Right renal cortex interstitium (tissue), 3 donors: ENCODE measurements at regions not wholly inside any gene's neighbourhood (a gene's known extent, or its start where the extent isn't known, plus 50 kb on each side); places are given as distances from the start of the nearest gene placed in this dataset.

ENCODE experiments used
- DNase-seq, 3 donors: peaks; one replicate each; pipeline ENCODE4 v3.0.0-alpha.2; 2013; ENCODE audit warnings: low read depth in 3 of 3, low spot score in 2 of 3

GRCh38 chr6:120671519-120671918 lies 662.8 kb downstream of the TBC1D32 start:
- no peak for DNase-seq

- DNase-seq: no peak
Measured at GRCh38 chr6:120652506-120652905, 681.8 kb downstream of the TBC1D32 start.

- DNase-seq: no peak
Measured at GRCh38 chr6:120648713-120649112, 685.6 kb downstream of the TBC1D32 start.

DNA sequence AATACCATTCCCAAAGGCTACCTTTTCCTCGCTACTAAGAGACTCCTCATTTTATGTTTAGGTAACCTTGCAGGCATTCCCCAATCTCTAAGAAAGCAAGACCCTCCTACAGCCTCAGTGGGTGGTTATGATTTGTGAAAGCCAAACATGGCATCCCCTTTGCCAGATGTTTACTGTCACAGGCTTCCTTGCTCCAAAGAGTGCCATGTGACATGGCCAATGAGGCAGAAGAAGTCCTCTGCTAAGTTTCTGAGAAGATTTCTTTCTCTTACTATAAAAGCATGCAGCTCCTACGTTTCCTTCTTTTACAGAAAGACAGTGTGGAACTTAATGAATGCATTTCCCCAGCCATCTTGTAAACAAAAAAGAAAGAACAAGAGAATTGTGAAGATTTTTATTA lies 688.2 kb downstream of the TBC1D32 start:
- DNase-seq: peak in 1 of 3 donors; percentile 25

DNA sequence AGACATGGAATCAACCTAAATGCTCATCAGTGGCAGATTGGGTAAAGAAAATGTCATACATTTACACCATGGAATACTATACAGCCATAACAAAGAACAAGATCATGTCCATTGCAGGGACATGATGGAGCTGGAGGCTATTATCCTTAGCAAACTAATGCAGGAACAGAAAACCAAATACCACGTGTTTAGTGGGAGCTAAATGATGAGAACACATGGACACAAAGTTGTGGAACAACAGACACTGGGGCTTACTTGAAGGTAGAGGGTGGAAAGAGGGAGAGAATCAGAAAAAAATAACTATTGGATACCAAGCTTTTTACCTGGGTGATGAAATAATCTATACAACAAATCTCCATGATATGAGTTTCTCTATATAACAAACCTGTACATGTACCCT lies 701.3 kb downstream of the TBC1D32 start:
- DNase-seq: no peak

- DNase-seq: no peak
Measured at GRCh38 chr6:120627612-120628011, 706.7 kb downstream of the TBC1D32 start.

- DNase-seq: no peak
Measured at GRCh38 chr6:120622127-120622631, 712.1 kb downstream of the TBC1D32 start.

DNA sequence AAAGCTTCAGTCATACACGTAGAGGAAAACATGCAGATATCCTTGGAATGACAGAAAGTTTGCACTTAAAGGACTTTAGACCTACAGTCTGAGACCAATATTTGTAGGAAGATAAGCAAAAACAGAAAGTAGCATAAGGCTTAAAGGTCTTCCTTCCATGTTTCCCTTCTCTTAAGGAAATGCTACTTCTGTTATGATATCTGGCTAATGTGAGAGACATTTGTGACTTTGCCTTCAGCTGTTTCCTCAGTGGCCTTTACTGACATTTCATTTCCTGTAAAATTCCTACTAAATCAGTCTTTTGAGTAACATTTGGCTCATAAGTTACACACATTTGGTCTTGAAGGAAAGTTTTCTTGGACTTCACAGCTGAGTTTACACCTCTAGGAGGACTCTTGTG lies 713.4 kb downstream of the TBC1D32 start:
- DNase-seq: no peak

- no peak for DNase-seq
Measured at GRCh38 chr6:120615238-120615637, 719.0 kb downstream of the TBC1D32 start.

DNA sequence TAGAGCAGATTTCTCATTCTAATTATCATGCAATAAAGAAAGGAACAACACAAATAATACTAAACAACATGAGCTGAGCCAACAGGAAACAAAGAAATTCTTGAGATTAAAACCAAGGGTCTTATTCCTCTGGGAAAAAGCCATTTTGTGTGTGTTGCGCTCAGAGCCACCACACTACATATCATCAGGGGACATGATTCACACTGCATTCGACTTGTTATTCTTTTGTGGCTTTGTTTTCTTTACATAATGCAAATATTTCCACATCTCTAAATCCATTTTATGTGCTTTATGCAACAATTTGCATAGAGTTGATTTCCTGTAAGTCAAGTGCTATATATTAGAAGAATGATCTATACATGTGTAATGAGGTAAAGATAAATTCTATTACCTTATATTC lies 719.6 kb downstream of the TBC1D32 start:
- DNase-seq: no peak

DNA sequence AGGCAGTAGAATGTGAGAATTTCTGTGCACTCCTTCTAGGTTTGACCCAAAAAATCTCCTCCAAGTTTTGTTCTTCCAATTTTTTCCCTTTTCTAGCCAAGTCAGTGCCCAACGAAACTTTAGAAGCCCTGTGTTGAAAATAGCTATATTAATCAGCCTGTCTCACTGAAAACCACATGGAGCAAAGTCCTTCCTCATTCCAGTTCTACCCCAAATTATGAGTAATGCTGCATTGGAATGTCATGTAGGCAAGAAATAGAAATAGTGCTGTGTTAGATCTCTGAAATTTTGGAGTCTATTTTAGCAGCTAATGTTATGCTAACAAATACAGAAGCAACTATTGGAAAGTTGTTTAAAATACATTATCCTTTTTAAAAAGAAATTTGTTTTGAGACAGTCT lies 725.5 kb downstream of the TBC1D32 start:
- no peak for DNase-seq

- no peak for DNase-seq
Measured at GRCh38 chr6:120606743-120607142, 727.5 kb downstream of the TBC1D32 start.

DNA sequence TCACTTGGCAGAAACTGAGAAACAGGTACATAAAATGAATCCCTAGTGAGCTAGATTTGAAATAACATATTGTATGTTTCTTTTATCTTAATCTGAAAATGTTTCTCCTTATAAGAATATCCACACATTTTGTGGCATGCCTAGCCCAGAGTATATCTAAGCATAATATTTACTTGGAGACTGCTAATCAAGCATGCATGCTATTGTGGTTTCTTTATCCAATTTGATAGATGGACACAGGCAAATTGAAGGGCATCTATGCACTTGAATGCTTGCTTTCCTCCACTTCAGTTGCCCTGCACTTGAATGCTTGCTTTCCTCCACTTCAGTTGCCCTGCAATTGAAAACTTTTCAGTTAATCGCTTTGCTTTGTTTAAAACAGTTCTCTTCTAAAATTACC lies 729.8 kb downstream of the TBC1D32 start:
- DNase-seq: no peak

- no peak for DNase-seq
Measured at GRCh38 chr6:120590611-120591010, 743.7 kb downstream of the TBC1D32 start.

GRCh38 chr6:120588424-120588823 lies 745.9 kb downstream of the TBC1D32 start:
- no peak for DNase-seq

DNA sequence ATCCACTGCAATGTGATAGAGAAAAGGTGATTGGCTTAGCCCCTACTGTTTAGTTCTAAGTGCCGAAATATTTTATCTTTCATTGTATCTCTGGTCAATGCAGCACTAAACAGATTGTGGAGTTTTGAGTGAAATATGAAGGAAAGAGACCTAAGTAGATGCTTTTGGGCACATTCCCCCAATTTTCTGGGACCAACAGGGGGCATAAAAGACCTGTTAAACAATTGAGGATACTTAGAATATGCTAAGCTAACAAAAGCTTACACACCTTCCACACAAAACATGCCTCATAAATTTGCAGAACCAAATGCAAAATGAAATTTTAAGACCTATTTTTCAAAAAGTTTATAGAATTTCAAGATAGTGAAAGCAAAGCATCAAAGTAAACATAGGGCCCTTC lies 746.9 kb downstream of the TBC1D32 start:
- no peak for DNase-seq

GRCh38 chr6:120584111-120584760 lies 750.0 kb downstream of the TBC1D32 start:
- no peak for DNase-seq

- DNase-seq: no peak
Measured at GRCh38 chr6:120576061-120576460, 758.2 kb downstream of the TBC1D32 start.

DNA sequence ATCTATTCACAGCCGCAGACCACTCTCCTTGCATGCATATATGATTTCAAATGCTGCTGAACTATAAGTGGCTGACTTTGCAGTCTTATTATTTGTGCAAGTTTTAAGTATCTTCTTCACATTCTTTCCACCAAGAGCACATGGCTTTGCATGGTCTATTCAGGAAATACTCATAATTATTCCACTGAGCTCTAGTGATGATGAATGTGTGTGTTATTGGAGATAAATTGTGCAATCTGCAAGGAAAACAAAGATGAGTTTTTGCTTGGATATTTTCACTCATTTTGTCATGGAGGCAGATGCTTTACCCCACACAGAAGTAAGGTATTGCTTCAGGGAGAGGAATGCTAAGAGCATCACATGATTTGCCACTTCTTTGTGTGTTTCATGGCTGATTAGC lies 764.6 kb downstream of the TBC1D32 start:
- DNase-seq: no peak

GRCh38 chr6:120564779-120565178 lies 769.5 kb downstream of the TBC1D32 start:
- no peak for DNase-seq

GRCh38 chr6:120558294-120558693 lies 776.0 kb downstream of the TBC1D32 start:
- DNase-seq: no peak

GRCh38 chr6:120557554-120557953 lies 776.7 kb downstream of the TBC1D32 start:
- DNase-seq: no peak

DNA sequence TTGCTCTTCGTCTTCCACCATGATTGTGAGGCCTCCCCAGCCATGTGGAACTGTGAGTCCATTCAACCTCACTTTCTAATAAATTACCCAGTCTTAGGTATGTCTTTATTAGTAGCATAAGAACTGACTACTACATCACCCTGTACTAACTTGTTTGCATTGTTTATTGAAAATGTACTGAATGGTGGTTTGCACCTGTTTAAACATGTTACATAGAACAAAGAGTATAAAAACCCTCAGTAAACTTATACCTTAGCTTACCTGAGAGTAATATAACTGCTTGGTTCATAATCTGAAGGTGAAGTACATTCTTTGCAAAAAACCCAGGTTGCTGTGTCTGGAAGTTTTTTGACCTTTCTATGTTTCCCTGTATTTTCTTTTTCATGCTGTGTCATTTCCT lies 777.8 kb downstream of the TBC1D32 start:
- no peak for DNase-seq
